ENCODE measurements at regions not wholly inside any gene's neighbourhood (a gene's known extent, or its start where the extent isn't known, plus 50 kb on each side); places are given as distances from the start of the nearest gene placed in this dataset.

- TF ChIP-seq CEBPG (CRISPR knock-in tag; IDR thresholded peaks at IDR 0.05), result peak; percentile 64
- peak; percentile 35 to 42; a peak in 1 of 4 replicates for TF ChIP-seq CEBPG (tag; conservative IDR thresholded peaks at IDR 0.05 in 1 of 2, IDR thresholded peaks at IDR 0.05 in 1 of 2)
- peak; percentile 94 for TF ChIP-seq PKNOX1 (IDR thresholded peaks at IDR 0.05)
- TF ChIP-seq ARID1B (IDR thresholded peaks at IDR 0.05), result peak; percentile 94
- TF ChIP-seq ZC3H11A (IDR thresholded peaks at IDR 0.05; ENCODE audit: low read depth, low read length), result no peak
- no peak for TF ChIP-seq SIX5 (IDR thresholded peaks at IDR 0.05; ENCODE audit: borderline replicate concordance in 1 of 2, insufficient read depth in 1 of 2, low read depth in 1 of 2, low read length in 2 of 2)
- no peak for TF ChIP-seq GMEB1 (CRISPR knock-in tag; IDR thresholded peaks at IDR 0.05)
- TF ChIP-seq ASH1L (IDR thresholded peaks at IDR 0.05; ENCODE audit: borderline replicate concordance, low read depth, partially characterized antibody), result no peak
- no peak for TF ChIP-seq AFF4 (CRISPR knock-in tag; IDR thresholded peaks at IDR 0.05)
- no peak for TF ChIP-seq E4F1 (CRISPR knock-in tag; IDR thresholded peaks at IDR 0.05; ENCODE audit: borderline replicate concordance)
- no peak for TF ChIP-seq ZNF75A (CRISPR knock-in tag; IDR thresholded peaks at IDR 0.05)
- TF ChIP-seq RFX5 (IDR thresholded peaks at IDR 0.05; ENCODE audit: low read depth, low read length), result no peak
- TF ChIP-seq SLC30A9 (CRISPR knock-in tag; IDR thresholded peaks at IDR 0.05), result no peak
- TF ChIP-seq TRIM28 (IDR thresholded peaks at IDR 0.05), result no peak
- TF ChIP-seq FOXA1 (IDR thresholded peaks at IDR 0.05; ENCODE audit: borderline replicate concordance), result no peak
- no peak for TF ChIP-seq ZNF668 (CRISPR knock-in tag; IDR thresholded peaks at IDR 0.05)
- no peak for TF ChIP-seq GATAD2A (IDR thresholded peaks at IDR 0.05)
- 0 out of 2 replicates have a peak, but pooled peaks have one; percentile 77 for TF ChIP-seq SMARCA5 (IDR thresholded peaks at IDR 0.05)
- TF ChIP-seq HES1 (IDR thresholded peaks at IDR 0.05; ENCODE audit: low read depth), result 0 out of 2 replicates have a peak, but pooled peaks have one; percentile 42
- TF ChIP-seq SRSF7 (optimal IDR thresholded peaks at IDR 0.05; ENCODE audit: low read depth, low read length), result no peak
Measured at GRCh38 chr1:244963231-244963826, 99.0 kb upstream of the HNRNPU start (continued).

Measured in K562 (cell line).